ENCODE measurements at regions not wholly inside any gene's neighbourhood (a gene's known extent, or its start where the extent isn't known, plus 50 kb on each side); places are given as distances from the start of the nearest gene placed in this dataset.

DNA sequence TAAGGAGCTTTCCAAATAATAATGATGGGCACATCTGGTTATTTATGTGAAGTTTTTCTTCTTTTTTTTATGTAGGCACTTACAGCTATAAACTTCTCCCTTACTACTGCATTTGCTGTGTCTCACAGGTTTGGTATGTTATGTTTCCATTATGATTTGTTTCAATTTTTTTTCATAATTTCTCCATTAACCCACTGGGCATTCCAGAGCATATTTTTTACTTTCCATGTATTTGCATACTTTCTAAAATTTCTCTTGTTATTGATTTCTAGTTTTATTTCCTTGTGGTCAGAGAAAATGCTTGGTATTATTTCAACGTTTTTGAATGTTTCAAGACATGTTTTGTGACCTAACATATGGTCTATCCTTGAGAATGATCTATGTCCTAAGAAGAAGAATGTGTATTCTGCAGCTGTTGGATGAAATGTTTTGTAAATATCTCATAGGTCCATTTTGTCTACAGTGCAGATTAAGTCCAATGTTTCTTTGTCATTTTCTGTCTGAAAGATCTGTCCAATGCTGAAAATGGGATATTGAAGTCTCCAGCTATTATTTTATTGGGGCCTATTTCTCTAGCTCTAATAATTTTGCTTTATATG lies 362.1 kb downstream of the DDX10 start:
- no peak for TF ChIP-seq CTCF (IDR thresholded peaks at IDR 0.05 in 2 of 3, conservative IDR thresholded peaks at IDR 0.05 in 1 of 3; ENCODE audit: borderline replicate concordance in 1 of 3, insufficient read depth in 1 of 3, low read depth in 2 of 3, low read length in 2 of 3)
- TF ChIP-seq SP1 (IDR thresholded peaks at IDR 0.05; ENCODE audit: low read depth) = no peak
- no peak for TF ChIP-seq POLR2AphosphoS5 (IDR thresholded peaks at IDR 0.05; ENCODE audit: low read depth, low read length)
- TF ChIP-seq, protein P1, sequence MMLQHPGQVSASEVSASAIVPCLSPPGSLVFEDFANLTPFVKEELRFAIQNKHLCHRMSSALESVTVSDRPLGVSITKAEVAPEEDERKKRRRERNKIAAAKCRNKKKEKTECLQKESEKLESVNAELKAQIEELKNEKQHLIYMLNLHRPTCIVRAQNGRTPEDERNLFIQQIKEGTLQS (IDR thresholded peaks at IDR 0.05) = no peak
- no peak for TF ChIP-seq RAD21 (IDR thresholded peaks at IDR 0.05; ENCODE audit: low read depth)
- no peak for TF ChIP-seq ZFX (IDR thresholded peaks at IDR 0.05)
- TF ChIP-seq, protein P2, sequence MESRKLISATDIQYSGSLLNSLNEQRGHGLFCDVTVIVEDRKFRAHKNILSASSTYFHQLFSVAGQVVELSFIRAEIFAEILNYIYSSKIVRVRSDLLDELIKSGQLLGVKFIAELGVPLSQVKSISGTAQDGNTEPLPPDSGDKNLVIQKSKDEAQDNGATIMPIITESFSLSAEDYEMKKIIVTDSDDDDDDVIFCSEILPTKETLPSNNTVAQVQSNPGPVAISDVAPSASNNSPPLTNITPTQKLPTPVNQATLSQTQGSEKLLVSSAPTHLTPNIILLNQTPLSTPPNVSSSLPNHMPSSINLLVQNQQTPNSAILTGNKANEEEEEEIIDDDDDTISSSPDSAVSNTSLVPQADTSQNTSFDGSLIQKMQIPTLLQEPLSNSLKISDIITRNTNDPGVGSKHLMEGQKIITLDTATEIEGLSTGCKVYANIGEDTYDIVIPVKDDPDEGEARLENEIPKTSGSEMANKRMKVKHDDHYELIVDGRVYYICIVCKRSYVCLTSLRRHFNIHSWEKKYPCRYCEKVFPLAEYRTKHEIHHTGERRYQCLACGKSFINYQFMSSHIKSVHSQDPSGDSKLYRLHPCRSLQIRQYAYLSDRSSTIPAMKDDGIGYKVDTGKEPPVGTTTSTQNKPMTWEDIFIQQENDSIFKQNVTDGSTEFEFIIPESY (IDR thresholded peaks at IDR 0.05; ENCODE audit: extremely low read depth, insufficient replicate concordance, low read length) = no peak
